ENCODE measurements at regions not wholly inside any gene's neighbourhood (a gene's known extent, or its start where the extent isn't known, plus 50 kb on each side); places are given as distances from the start of the nearest gene placed in this dataset.

- Mint-ChIP-seq H3K9me3 (no peaks in the 10 kb centered on the region), H3K36me3 (ENCODE audit: low read depth) (no peaks in the 10 kb centered on the region), H3K4me1 (ENCODE audit: low read depth) (no peaks in the 10 kb centered on the region), H3K27me3 (ENCODE audit: insufficient read depth) (no peaks in the 10 kb centered on the region), H3K27ac (no peak overlapping the region), H3K4me3 (no peak overlapping the region)
- DNase-seq (ENCODE audit: low spot score), result no peak
- intact Hi-C loops (cut with micrococcal nuclease), result no loop called here
Observed at GRCh38 chr5:44511596-44511995, 122.4 kb upstream of the FGF10 start.

GRCh38 chr5:44506561-44506960 is 117.3 kb upstream of the FGF10 start:
- H3K4me3 Mint-ChIP-seq, result no peak overlapping the region
- no peaks in the 10 kb centered on the region for H3K36me3 Mint-ChIP-seq (ENCODE audit: low read depth)
- DNase-seq (ENCODE audit: low spot score), result no peak
- H3K9me3 Mint-ChIP-seq, result no peaks in the 10 kb centered on the region
- intact Hi-C loops (cut with micrococcal nuclease), result no loop called here
- no peaks in the 10 kb centered on the region for H3K4me1 Mint-ChIP-seq (ENCODE audit: low read depth)
- H3K27ac Mint-ChIP-seq, result no peak overlapping the region
- H3K27me3 Mint-ChIP-seq (ENCODE audit: insufficient read depth), result no peaks in the 10 kb centered on the region

GRCh38 chr5:44499381-44499780 is 110.2 kb upstream of the FGF10 start:
- Mint-ChIP-seq H3K4me1 (ENCODE audit: low read depth) (no peaks in the 10 kb centered on the region), H3K27ac (no peak overlapping the region), H3K9me3 (no peaks in the 10 kb centered on the region), H3K36me3 (ENCODE audit: low read depth) (no peaks in the 10 kb centered on the region), H3K4me3 (no peak overlapping the region), H3K27me3 (ENCODE audit: insufficient read depth) (no peaks in the 10 kb centered on the region)
- intact Hi-C loops (cut with micrococcal nuclease), result no loop called here
- DNase-seq (ENCODE audit: low spot score), result no peak

- DNase-seq (ENCODE audit: low spot score), result no peak
- intact Hi-C loops (cut with micrococcal nuclease), result no loop called here
- Mint-ChIP-seq H3K4me3 (no peak overlapping the region), H3K4me1 (ENCODE audit: low read depth) (no peaks in the 10 kb centered on the region), H3K9me3 (no peaks in the 10 kb centered on the region), H3K27ac (no peak overlapping the region), H3K27me3 (ENCODE audit: insufficient read depth) (no peaks in the 10 kb centered on the region), H3K36me3 (ENCODE audit: low read depth) (no peaks in the 10 kb centered on the region)
Observed at GRCh38 chr5:44497606-44498005, 108.4 kb upstream of the FGF10 start.

GRCh38 chr5:44495280-44495679 is 106.1 kb upstream of the FGF10 start:
- Mint-ChIP-seq H3K4me1 (ENCODE audit: low read depth) (no peaks in the 10 kb centered on the region), H3K36me3 (ENCODE audit: low read depth) (no peaks in the 10 kb centered on the region), H3K27ac (no peak overlapping the region), H3K9me3 (no peaks in the 10 kb centered on the region), H3K27me3 (ENCODE audit: insufficient read depth) (no peaks in the 10 kb centered on the region), H3K4me3 (no peak overlapping the region)
- intact Hi-C loops (cut with micrococcal nuclease), result no loop called here
- DNase-seq (ENCODE audit: low spot score), result no peak

- H3K36me3 Mint-ChIP-seq (ENCODE audit: low read depth), result no peaks in the 10 kb centered on the region
- H3K4me1 Mint-ChIP-seq (ENCODE audit: low read depth), result no peaks in the 10 kb centered on the region
- intact Hi-C loops (cut with micrococcal nuclease), result no loop called here
- no peak for DNase-seq (ENCODE audit: low spot score)
- H3K27ac Mint-ChIP-seq, result no peak overlapping the region
- H3K9me3 Mint-ChIP-seq, result no peaks in the 10 kb centered on the region
- no peaks in the 10 kb centered on the region for H3K27me3 Mint-ChIP-seq (ENCODE audit: insufficient read depth)
- H3K4me3 Mint-ChIP-seq, result no peak overlapping the region
Observed at GRCh38 chr5:44489759-44490158, 100.5 kb upstream of the FGF10 start.

DNA sequence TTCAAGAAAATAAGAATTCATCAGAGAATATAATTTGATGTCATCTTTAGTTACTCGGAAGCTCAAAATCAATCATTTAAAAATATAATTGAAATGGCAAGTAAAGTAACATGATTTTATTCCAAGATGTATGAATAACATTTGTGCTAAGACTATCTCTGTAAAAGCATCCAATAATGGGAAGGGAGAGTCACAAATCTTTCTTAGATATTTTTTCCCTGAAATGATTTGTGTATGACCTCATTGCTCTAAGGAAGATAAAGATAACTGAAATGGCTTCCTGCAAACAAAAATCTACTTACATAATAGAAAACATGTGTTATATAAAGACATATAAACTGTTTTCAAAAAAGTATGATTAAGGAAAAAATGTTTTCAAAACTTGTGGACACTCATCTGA is 97.4 kb upstream of the FGF10 start:
- H3K27me3 Mint-ChIP-seq (ENCODE audit: insufficient read depth), result no peaks in the 10 kb centered on the region
- no peaks in the 10 kb centered on the region for H3K9me3 Mint-ChIP-seq
- no peak for DNase-seq (ENCODE audit: low spot score)
- H3K36me3 Mint-ChIP-seq (ENCODE audit: low read depth), result no peaks in the 10 kb centered on the region
- no peaks in the 10 kb centered on the region for H3K4me1 Mint-ChIP-seq (ENCODE audit: low read depth)
- H3K27ac Mint-ChIP-seq, result no peak overlapping the region
- intact Hi-C loops (cut with micrococcal nuclease), result no loop called here
- no peak overlapping the region for H3K4me3 Mint-ChIP-seq

GRCh38 chr5:44454002-44454401 is 64.8 kb upstream of the FGF10 start:
- no peaks in the 10 kb centered on the region for H3K36me3 Mint-ChIP-seq (ENCODE audit: low read depth)
- H3K4me3 Mint-ChIP-seq, result no peak overlapping the region
- H3K27ac Mint-ChIP-seq, result no peak overlapping the region
- H3K4me1 Mint-ChIP-seq (ENCODE audit: low read depth), result no peaks in the 10 kb centered on the region
- peaks cover 7% of the 10 kb centered on the region for H3K9me3 Mint-ChIP-seq
- DNase-seq (ENCODE audit: low spot score), result no peak
- intact Hi-C loops (cut with micrococcal nuclease), result no loop called here
- no peaks in the 10 kb centered on the region for H3K27me3 Mint-ChIP-seq (ENCODE audit: insufficient read depth)

GRCh38 chr5:44446399-44446798 is 57.2 kb upstream of the FGF10 start:
- H3K9me3 Mint-ChIP-seq, result no peaks in the 10 kb centered on the region
- no peaks in the 10 kb centered on the region for H3K4me1 Mint-ChIP-seq (ENCODE audit: low read depth)
- H3K36me3 Mint-ChIP-seq (ENCODE audit: low read depth), result no peaks in the 10 kb centered on the region
- H3K27ac Mint-ChIP-seq, result no peak overlapping the region
- no peaks in the 10 kb centered on the region for H3K27me3 Mint-ChIP-seq (ENCODE audit: insufficient read depth)
- no peak for DNase-seq (ENCODE audit: low spot score)
- intact Hi-C loops (cut with micrococcal nuclease), result no loop called here
- no peak overlapping the region for H3K4me3 Mint-ChIP-seq

GRCh38 chr5:44443172-44443571 is 54.0 kb upstream of the FGF10 start:
- Mint-ChIP-seq H3K27me3 (ENCODE audit: insufficient read depth) (no peaks in the 10 kb centered on the region), H3K4me3 (no peak overlapping the region), H3K36me3 (ENCODE audit: low read depth) (no peaks in the 10 kb centered on the region), H3K9me3 (no peaks in the 10 kb centered on the region), H3K27ac (no peak overlapping the region), H3K4me1 (ENCODE audit: low read depth) (no peaks in the 10 kb centered on the region)
- DNase-seq (ENCODE audit: low spot score), result no peak
- intact Hi-C loops (cut with micrococcal nuclease), result no loop called here

- no peaks in the 10 kb centered on the region for H3K36me3 Mint-ChIP-seq (ENCODE audit: low read depth)
- no peak overlapping the region for H3K4me3 Mint-ChIP-seq
- no peaks in the 10 kb centered on the region for H3K4me1 Mint-ChIP-seq (ENCODE audit: low read depth)
- no peaks in the 10 kb centered on the region for H3K9me3 Mint-ChIP-seq
- H3K27ac Mint-ChIP-seq, result no peak overlapping the region
- no peak for DNase-seq (ENCODE audit: low spot score)
- H3K27me3 Mint-ChIP-seq (ENCODE audit: insufficient read depth), result no peaks in the 10 kb centered on the region
- intact Hi-C loops (cut with micrococcal nuclease), result no loop called here
Observed at GRCh38 chr5:44441460-44441859, 52.2 kb upstream of the FGF10 start.

DNA sequence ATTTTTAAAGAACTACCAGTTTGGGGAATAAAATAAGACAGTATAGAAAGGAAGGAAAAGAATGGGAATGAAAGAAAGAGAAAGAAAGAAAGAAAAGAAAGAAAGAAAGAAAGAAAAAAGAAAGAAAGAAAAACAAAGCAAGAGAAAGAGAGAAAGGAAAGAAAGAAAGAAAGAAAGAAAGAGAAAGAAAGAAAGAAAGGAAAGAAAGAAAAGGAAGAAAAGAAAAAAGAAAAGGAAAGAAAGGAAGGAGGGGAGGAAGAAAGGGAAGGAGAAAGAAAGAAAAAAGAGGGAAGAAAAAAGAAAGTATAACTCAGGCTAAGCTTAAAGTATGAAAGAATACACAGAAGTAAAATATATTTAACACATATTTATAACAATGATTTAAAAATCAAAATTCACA is 51.0 kb upstream of the FGF10 start:
- no peaks in the 10 kb centered on the region for H3K9me3 Mint-ChIP-seq
- no peak overlapping the region for H3K27ac Mint-ChIP-seq
- intact Hi-C loops (cut with micrococcal nuclease), result no loop called here
- no peak for DNase-seq (ENCODE audit: low spot score)
- no peaks in the 10 kb centered on the region for H3K4me1 Mint-ChIP-seq (ENCODE audit: low read depth)
- H3K4me3 Mint-ChIP-seq, result no peak overlapping the region
- H3K36me3 Mint-ChIP-seq (ENCODE audit: low read depth), result no peaks in the 10 kb centered on the region
- no peaks in the 10 kb centered on the region for H3K27me3 Mint-ChIP-seq (ENCODE audit: insufficient read depth)

Measured in activated T-helper 1 cell treated with anti-CD3 and anti-CD28 coated beads, Interleukin-12 subunit alpha, Interleukin-12 subunit beta, Interleukin-2, Interleukin-4 antibody, amounts not matched to agents 30 ng/mL and 10 ng/mL and 1 ng/mL, durations not matched to agents 14 hours and 24 hours and 36 hours (primary cell).